Pons (tissue), 1 donor: ENCODE measurements at regions not wholly inside any gene's neighbourhood (a gene's known extent, or its start where the extent isn't known, plus 50 kb on each side); places are given as distances from the start of the nearest gene placed in this dataset.
"Not testable (repeated sequence)": the region's sequence is repeated elsewhere in the genome, so short reads cannot be mapped to it uniquely, and the experiment has no call there.

Experiments
- DNase-seq: peaks from one replicate; pipeline ENCODE4 v3.0.0-alpha.2; 2016; ENCODE audit warnings: low spot score

DNA sequence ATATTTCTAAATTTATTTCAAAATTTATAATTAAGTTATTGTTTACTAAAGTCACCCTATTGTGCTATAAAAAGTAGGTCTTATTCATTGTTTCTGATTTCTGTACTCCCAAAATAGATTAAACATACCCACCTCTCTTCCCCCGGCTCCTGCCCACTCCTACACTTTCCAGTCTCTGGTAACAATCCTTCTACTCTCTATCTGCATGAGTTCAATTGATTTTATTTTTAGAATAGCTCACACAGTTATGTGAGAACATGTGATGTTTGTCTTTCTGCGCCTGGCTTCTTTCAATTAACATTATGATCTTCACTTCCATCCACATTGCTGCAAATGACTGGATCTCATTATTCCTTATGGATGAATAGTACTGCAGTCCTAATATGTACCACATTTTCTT is 269.3 kb downstream of the ACTRT1 start:
- no peak for DNase-seq

DNA sequence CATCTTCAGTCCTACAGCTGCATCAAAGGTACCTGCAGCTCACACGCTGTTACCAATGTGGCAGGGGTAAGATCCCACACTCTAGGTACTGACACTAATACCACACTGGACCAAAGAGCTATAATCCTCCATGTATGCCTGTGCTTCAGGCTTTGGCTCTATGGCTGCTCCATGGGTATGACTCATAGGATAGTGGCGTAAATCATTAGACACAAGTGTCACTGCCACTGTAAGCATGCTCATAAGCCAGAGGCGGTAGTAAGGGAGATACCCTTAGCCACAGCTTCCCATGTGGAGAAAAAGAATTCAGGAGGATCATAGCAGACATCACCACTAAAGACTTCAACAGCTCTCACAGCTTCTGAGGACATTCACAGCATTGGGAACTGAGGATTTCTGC is 287.5 kb downstream of the ACTRT1 start:
- no peak for DNase-seq

DNA sequence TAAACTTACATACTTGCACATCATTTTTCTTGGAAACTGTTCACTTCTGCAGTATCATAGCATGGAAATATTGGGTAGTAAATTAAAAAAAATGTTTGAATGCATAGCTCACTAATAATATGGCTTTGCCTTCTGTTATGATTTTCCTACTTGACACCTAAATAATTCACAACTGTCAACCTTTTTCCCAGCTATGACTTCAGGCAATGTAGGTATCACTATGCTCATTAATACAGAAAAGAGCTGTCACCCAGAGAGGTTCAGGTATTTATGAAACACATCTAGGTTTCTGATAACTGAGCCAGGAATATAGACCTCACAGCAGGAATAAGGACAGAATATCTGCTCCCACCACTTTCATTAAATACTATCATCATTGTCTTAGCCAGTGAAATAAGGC is 289.5 kb downstream of the ACTRT1 start:
- no peak for DNase-seq

DNA sequence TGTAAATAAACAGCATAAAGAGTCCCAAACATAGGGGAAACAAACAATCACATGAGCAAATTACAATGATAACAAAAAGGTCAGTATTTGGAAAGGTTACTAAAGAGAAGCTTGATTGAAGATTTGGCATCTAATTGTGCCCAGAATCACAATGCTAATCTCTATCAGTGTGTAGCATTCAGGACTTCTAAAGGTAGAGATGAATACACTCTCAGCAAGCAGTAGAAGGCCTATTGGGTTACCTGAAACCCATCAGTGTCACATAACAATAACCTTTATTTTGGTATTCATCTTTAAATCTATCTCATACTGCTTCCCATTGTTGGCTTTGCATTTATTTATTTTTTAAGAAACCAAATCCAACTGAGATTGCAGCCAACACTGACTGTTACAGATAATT is 319.5 kb downstream of the ACTRT1 start:
- no peak for DNase-seq

DNA sequence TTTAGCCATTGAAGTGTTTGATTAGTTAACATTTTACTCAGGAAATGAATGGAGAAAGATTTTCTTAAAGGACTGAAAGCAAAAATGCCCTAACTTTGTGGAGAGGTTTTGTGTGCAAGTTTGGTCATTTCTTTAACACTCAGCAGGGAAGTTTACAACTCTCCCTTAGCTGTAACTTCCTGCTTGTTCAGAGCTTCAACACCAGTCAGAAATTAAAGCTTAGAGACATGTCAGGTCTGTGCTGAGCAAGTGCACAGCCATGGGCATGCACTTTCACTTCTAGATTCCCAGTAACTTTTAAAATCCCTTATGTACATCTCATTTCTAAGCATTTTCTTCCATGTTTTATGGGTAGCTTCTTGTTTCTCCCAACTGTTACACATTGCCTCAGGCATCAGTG is 326.0 kb downstream of the ACTRT1 start:
- DNase-seq, result peak; percentile 3

DNA sequence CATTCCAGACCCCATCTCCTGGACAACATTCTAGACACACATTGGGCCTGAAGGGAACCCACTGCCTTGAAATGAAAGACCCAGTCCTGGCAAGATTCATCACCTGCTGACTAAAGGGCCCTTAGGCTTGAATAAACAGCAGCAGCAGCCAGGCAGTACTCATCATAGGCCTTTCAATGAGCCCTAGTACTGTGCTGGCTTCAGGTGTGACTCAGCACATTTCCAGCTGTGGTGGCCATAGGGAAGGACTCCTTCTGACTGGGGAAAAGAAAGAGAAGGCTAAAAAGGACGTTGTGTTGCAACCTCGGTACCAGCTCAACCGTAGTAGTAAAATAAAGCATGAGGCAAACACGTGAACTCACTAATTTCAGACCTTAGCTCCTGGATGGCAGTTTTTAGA is 344.0 kb downstream of the ACTRT1 start:
- DNase-seq, result peak; percentile 0

DNA sequence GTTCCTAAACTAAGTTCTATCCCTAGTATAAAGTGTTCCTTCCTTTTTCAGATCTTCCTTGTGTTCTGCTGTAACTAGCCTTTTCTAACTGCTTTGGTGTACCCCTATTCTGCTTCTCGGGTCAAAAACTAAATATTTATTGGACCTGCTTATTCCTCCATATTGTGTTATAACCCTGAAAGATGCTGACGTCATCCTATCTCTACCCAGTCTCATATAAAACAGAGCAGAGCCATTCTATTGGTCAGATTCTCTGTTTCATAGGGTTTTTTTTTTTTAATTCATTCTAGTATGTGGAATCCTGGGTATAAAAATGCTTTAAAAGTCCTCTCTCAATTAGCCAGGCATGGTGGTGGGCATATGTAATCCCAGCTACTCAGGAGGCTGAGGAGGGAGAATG is 349.7 kb downstream of the ACTRT1 start:
- DNase-seq, result no peak

DNA sequence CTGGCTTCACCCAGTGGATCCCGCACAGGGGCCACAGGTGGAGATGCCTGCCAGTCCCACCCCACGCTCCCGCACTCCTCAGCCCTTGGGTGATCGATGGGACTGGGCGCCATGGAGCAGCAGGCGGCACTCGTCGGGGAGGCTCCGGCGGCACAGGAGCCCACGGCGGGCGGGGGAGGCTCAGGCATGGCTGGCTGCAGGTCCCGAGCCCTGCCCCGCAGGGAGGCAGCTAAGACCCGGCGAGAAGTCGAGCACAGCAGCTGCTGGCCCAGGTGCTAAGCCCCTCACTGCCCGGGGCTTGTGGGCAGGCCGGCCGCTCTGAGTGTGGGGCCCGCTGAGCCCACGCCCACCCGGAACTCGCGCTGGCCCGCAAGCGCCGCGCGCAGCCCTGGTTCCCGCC is 389.3 kb downstream of the ACTRT1 start:
- not testable (repeated sequence) for DNase-seq

DNA sequence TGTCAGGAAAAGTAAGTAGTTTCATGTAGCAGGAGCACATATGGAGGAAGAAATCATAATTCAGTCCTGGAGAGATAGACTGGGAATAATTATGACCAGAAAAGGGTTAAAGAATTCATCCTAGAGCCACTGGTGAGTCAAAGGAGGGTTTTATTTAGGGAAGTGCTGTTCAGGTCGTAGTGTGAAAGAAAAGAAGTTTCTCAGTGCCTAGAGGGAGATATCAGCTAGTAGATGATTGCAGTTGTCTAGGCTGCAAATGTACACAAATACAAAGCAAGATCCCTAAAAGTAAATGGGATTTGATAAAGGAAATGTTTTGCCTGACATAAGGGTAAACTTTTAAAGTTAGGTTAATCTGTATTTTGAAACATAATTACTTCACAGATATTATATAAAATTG is 403.2 kb downstream of the ACTRT1 start:
- DNase-seq, result no peak

DNA sequence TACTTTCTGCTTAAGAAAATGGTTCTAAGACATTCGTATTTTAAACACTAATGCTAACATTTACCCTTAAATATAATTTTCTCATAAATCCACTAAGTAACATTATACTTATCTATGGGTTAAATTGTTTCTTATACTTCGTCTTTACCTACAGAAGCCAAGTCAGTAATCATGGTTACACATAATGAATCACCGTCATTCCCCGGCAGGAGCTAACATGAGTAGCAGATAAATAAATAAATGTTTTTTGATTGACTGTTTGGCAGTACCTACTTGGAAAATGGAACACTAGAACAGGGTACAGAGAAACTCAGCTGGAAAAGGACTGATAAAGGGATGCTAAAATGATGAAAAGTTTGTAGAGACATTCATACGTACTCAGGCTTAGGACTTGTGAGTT is 430.4 kb downstream of the ACTRT1 start:
- DNase-seq, result no peak

DNA sequence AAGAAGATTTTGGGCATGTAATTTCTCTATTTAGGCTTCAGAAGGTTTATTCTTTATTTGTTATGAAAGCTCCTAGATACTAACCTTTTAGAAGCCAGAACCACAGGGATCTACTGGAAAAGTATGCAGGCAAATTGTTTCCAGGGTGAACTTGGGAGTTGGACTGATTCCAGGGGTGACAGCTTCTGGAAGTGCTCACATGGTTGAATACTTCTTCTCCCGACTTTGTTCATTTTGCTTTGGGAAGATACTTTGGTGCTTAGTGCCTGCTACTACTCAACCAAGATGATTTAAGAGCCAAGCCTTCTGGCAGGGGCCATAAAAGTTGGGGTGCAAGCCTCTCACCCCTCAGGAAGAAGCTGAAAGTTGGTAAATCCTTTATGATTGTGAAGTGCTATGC is 445.6 kb downstream of the ACTRT1 start:
- DNase-seq, result no peak

DNA sequence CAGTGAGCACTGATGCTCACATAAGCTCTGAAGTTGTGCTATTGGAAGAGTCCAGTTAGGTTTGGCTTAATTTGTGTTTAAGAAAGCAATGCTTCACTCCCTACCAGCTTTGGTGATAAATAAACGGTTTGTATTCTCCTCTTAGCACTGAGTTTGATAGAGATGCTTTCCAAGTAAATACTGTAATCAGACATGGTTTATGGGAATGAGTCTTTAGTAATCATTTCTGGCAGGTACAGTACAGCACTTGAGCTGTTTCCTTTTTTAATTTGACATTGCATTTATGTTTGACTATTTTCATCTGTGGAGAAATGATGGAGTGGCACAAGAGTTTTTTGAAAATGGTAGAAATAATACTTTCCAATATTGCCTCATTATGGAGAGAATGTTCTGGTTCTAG is 455.3 kb downstream of the ACTRT1 start:
- DNase-seq, result no peak

DNA sequence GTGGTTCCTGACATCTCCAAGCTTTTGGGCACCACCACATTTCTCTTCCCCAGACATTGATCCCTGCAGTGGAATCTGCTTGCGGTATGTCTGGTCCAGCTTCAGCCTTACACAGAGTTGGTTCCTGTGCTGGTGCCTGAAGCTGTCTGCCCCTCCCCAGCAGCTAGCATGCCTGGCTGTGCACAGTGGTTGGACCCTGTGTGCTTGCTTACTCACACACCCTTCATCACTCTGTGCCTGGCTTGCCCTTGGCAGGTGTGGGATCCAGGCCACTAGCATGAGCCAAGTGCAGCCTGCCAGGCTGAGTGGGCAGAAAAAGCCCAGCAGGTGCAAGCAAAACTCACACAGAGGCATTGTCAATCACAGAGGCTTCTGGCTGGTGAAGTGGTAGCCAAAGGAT is 473.8 kb downstream of the ACTRT1 start:
- no peak for DNase-seq

DNA sequence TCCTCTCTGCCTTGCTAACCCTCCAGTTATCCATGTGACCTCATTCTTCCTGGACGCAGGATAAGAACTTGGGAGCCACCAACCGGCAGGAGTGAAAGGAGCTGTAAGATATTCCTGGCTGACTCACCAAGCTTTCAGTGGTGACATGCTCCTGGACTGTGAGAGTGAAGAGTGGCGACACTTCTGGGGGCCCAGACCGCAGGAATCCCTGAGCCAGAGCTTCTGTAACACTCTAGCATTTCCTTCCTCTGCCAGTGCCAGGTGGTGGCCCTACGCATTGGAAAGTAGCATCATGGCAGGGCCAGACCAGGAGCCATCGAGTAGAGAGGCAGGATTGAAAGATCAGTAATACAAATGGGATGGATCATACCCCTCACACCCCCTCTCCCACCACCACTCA is 474.3 kb downstream of the ACTRT1 start:
- DNase-seq, result no peak

DNA sequence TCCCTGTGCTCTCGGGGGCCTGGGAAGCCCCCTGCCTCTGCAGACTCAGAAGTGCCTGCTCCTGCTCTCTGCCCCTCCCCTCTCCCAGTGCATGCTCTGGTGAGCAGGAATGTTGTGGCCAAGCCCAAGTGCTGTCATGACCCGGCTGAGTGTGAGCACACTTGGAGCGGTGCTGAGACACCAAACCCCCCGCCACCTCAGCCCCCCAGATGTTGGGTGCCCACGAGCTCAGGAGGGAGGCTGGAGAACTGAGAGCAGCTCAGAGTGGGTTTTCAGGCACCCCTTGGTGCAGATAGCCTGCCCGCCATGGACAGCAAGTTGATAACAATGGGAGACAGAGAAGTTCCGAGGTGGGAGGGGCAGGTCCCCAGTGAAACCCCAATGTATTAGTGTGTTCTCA is 477.4 kb downstream of the ACTRT1 start:
- no peak for DNase-seq

DNA sequence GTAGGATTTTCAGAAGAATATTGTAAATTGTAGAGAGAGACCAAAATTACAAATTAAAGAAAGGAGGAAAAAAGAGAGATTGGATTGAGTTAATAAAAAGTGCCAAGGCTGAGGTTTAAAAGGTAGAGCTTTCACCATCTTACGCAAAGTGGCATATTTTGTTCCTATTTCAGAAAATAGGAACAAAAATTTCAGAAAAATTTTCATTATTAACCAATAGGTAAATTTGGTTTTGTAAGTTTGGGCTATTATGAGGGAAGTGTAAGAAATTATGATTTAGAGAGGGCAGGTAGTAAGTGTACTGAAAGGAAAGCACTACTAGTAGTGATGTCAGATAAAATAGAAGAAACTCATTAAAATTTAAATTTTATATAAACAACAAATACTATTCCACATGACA is 479.7 kb downstream of the ACTRT1 start:
- no peak for DNase-seq

DNA sequence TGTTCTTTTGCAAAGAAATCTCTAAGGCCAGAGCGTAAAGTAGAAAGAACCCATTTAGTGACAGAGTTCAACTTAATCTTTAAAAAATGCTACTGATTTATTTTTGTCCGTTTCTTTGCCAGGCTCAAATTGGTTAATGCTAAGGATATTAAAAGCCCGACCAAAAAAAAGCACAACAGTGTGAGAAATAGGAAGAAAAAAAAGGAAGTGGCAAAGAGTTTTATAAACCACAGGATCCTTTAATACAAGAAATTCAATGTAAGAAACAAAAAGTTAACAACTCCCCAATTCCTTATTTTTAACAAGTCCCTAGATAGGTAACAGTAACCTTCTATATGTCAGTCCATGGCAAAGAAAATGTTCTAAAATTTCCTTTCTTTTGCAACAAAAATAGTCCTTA is 480.4 kb downstream of the ACTRT1 start:
- DNase-seq, result peak; percentile 1

DNA sequence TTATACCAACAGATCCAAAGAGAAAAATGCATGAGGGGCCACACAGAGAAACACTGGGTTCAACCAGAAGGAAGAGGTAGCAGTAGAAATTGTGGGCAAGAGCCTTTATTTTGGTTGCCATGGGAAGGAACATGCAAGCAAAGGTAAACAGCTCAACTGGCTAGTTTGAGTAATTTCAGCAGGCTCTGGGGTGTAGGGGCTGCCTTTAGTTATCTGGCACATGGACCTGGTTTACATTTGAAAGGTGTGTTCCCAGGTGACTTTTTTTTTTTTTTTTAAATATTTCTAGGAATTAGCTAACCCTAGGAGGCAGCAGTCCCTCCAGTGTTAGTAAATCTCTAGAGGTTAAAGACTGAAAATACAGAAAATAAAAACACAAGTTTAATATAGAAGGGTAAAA is 481.9 kb downstream of the ACTRT1 start:
- no peak for DNase-seq

DNA sequence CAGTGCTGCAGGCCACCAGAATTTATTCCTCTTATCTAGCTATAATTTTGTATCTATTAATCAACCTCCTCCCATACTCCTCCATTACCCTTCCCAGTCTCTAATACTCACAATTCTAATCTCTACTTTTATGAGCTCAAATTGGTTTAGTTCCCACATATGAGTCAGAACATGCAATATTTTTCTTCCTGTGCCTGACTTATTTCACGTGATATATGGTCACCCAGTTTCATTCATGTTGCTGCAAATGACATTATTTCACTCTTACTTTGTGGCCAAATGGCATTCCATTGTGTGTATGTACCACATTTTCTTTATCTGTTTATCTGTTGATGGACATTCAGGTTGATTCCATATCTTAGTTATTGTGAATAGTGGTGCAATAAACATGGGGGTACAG is 483.5 kb downstream of the ACTRT1 start:
- no peak for DNase-seq

DNA sequence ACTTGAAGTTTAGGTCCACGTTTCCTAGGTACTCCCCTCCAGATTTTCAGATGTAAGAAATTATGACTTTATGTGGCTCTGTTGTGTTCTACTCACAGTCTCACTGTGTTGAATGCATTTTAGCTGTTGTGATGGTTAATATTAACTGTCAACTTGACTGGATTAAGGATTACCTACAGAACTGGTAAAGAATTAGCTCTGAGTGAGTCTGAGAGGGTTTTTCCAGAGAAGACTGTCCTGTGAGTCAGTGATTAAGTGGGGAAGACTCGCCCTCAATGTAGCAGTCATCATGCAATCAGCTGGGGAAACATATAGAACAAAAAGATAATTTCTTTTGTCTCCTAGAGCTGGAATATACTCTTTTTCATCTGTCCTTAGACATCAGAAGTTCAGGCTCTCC is 493.4 kb downstream of the ACTRT1 start:
- DNase-seq, result no peak

DNA sequence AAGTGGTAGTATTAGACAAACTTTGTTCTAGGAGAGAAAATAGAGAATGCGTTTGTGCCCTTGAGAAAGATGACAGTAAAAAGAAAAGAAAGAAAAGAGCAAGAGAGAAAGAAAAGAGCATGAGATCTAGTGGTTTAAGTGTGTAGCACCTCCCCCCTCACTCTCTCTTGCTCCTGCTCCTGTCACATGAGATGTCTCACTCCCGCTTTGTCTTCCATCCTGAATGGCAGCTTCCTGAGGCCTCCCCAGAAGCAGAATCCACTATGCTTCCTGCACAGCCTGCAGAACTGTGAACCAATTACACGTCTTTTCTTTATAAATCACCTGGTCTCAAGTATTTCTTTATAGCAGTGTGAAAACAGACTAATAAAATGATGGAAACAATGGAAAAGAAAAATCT is 499.6 kb downstream of the ACTRT1 start:
- no peak for DNase-seq

DNA sequence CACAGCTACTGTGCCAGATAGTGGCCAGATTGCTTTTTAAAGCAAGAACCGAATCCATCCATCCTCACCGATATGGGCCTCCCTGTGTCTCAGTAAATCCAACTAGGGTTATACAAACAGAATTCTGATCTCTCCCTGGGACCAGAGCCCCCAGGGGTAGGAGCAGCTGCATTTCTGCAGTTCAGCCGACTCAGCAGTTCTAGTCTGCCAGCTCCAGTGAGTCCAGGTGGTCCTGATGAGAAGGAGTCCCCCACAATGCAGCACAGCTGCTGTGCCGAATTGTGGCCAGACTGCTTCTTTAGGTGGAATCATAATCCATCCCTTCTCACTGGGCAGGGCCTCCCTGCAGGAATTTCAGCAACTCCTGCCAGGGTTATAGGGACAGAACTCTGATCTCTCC is 532.9 kb downstream of the ACTRT1 start:
- DNase-seq, result no peak

DNA sequence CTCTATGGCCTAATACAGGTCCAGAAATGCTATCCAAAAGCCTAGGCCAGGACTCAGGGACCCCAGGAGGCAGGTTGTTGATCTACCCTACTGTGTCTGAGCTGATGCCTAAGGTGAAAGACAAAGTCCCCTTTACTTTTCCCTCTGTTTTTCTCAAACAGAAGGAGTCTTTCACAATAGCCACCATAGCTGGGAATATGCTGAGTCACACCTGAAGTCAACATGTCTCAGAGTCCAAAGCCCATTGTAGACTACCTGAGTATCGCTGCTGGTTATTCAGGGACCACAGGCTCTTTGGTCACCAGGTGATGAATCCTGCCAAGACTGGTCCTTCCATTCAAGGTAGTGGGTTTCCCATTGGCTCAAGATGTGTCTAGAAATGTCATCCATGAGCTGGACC is 562.2 kb downstream of the ACTRT1 start:
- no peak for DNase-seq

DNA sequence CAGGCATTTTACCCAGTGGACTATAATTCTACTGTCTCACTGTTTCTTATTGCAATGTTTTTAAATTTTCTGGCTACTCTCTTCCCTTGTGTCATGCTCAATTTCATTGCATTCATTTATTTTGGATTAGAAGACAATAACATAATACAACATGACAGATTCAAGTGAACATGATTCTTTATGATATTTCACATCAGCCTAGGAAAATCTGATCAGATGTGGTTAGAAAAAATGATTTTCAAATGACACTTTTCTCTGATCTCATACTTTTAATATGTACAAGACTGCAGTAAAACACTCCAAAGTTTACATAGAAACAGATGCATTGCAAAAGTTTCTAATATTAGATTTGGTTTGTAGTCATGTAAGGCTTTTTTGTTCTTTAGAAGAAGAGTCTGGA is 586.0 kb downstream of the ACTRT1 start:
- no peak for DNase-seq

DNA sequence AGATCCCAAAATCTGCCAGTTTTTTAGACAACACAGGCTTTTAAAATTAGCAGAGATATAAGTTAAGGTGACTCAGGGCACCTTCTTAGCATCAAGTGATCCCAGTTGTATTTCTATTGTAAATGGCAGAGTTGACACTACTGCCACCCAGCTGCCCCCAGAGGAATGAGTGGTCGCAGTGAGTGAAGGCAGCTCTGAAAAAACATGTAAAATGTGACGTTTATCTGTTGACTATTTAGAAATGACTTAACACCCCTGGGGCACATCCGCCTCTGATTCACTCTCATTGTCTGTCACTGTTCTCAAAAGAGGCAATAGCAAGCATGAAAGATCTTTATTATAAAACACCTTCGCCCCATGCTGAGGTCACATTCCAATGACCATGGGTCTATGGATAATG is 592.4 kb downstream of the ACTRT1 start:
- DNase-seq, result no peak
